ENCODE measurements at regions not wholly inside any gene's neighbourhood (a gene's known extent, or its start where the extent isn't known, plus 50 kb on each side); places are given as distances from the start of the nearest gene placed in this dataset.
A peak's percentile ranks its signal among the peaks of the same experiment; 100 is the strongest.

DNA sequence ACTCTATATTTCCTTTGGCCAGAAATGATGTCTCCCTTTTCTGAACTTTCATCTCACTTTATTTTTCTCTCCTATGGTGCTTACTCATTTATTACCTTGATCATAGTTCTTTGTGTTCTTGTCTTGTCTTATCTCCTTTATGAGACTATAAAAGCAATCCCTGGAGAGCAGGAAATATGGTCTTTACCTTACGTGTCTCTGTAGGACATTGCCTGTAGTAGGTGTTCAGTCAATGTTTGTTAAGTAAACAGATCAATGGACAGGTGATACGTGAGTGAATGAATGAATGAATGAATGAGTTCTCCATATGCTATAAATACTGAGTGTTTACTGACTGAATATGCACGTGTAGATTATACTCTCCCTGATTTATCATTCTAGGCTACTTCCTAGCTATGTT lies 193.7 kb upstream of the HMGA2 start:
- no peak for DNase-seq

DNA sequence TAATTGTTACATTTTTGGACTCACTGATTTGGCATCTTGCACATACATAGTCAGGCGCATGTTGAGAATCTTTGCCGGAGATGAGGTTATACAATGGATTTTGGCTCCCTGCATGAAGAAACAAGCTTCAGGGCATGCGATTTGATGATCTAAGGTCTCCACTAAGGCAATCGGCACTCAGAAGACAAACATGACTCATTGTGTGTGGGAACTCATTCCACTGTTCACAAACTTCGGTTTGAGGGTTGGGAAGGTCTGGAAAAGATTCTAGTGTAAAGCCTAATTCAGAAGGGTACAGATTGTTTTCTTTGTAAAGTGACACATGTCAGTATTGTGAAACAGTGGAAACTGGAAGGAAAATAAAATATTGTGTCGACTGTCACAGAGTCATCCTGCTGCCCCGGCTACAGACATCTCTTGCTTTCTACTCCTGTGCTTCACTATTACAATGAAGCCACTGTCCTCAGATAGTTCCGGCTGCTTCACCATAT lies 192.6 kb upstream of the HMGA2 start:
- DNase-seq, result peak; percentile 89

DNA sequence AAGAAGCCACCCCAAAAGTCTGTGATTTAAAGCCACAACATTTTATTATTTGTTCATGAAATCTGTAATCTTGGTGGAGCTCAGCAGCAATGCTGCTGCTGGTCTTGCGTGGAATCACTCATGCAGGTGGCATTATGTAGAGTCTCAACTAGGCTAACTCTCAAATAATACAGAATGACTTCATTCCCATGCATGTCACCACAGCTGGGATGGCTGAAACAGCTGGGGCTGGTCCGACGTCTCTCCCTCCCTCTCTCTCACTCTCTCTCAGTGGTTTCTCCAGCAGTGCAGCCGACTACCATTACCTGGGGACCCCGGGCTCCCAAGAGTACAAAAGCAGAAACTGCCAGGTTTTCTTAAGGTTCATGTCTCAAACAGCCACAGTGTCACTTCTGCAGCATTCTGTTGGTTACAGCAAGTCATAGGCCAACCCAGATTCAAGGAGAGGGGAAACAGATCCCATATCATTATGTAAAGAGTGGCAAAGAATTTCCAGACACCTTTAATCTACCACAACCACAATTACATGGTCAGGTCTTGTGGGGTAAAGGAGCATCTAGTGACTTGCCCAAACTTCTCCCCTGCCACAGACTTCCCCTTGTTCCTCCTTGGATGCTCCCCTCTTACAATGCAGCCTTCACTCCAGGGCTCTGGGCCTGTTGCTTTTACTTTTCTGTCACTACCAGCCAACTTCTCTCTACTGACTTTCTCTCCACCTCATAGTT lies 192.0 kb upstream of the HMGA2 start:
- peak; percentile 73 for DNase-seq

DNA sequence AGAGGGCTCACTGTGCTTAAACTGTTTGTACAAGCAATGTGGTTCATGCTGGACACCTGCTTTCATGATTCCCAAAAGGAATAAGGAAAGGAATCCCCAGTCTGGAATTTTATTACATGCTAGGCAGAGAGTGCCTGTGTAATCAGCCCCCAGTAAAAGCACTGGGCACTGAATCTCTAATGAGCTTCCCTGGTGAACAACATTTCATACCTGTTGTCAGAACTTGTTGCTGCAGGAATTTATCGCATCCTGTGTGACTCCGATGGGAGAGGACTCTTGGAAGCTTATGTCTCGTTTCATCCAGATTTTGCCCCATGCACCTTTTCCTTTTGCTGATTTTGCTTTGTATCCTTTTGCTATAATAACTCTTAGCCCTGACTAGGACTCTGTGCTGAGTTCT lies 190.2 kb upstream of the HMGA2 start:
- DNase-seq, result no peak

DNA sequence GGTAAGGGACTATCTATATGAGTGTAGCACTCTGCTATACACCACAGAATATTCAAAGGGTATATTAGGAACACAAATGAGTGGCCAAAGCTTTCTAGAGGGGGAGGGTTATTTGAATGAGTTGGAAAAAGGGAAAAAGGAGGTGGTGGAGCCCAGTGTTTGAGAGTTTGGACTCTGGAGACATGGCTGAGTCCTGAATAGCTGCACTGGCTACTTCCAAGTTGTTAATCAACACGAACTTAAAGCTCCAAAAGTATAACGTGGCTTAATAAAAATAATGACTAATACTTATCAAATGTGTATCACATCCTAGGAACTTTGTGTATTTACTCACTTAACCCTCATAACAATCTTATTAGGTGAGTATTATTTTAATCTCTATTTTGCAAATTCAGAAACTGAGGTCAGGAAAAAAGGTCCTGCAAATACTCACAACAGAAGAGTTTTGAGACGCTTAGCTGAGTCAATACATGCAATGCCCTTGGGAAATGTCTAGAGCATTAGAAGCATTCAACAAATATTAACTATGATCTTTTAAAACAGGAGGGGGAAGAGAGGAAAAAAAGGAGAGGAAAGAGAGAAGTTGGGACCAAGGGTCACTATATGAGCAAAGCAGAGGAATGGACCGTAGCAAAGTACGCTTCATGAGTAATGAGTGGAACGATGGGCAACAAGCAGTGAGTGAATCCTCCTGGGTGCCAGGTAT lies 189.5 kb upstream of the HMGA2 start:
- no peak for DNase-seq

DNA sequence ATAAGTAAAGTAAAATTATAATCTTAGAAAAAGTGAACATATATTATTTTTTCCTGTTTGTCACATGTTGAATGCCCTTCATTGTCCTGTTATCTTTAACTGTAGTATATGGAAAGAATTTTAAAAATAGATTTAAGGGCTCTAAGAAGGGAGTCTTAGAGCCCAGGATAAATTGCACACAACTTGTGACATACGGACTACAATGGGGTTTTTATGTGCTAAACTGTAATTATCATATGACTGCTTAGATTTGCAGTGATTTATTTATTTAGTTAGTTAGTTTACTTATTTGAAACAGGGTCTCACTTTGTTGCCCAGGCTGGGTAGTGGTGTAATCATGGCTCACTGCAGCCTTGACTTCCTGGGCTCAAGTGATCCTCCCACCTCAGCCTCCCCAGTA lies 187.8 kb upstream of the HMGA2 start:
- no peak for DNase-seq

DNA sequence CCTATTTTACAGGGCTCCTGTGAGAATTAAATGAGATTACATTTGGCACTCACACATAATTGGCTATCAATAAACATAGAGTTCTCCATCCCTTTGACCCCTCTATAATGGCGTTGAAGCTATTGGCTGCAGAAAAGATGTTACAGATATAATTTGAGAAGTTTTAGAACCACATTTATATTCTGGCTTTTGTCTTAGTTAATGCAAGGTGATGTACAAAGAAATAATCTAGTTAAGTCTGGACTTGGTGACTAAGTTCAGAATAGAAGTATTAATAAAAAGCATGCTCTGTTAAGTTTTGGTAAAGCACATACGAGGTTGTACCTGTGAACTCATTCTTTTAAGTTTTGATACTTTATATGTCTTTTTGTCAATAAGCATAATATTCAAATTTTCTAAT lies 187.1 kb upstream of the HMGA2 start:
- no peak for DNase-seq

DNA sequence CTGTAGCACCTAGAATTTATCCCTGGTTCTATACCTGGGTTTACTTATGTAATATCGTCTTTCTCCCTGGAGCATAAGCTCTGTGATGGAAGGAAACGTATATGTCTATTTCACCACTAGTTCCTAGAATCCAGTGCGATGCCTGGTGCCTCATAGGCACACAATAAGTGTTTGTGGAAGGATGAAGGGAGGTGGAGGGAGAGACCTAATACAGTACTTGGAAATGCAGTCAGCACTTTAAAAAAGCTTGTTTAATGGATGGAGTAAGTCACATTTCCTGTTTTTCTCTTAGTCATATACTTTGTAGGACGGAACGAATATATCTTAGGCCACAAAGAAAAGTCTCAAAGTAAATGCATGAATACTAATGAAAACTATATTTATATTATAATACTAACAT lies 186.5 kb upstream of the HMGA2 start:
- DNase-seq, result no peak

DNA sequence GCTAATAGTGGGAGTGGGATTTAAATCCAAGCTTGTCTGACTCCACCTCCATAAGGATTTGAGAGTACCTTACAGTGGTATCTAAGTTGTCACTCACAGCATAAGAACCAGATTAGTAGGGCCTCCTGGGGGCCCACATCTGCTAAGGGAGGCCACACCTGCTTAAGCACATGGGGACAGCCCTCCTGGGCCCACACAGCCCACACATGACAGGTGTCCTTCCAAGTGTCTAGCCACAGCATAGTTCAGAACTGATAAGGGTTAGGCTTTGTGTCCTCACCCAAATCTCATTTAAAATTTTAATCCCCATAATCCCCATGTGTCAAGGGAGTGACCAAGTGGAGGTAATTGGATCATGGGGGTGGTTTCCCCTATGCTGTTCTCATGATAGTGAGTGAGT lies 186.0 kb upstream of the HMGA2 start:
- no peak for DNase-seq

DNA sequence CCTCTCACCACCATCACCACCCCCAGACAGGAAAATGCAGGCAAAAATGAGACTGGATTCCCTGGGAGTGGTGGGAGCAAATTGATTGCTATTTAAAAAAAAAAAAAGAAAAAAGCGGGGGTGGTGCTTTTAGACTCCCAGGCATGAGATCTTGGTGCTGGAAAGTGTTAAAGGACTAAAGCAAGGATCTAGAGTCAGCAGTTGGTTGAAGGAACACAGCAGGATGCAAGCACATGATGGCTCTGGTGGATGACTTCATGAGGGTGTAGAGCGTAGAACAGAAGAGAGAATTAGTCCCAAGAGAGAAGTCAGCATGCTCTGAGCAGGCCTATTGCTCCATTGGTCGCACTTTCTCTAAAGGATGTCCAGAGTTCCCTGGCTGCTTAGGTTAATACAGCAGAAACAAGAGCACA lies 183.8 kb upstream of the HMGA2 start:
- no peak for DNase-seq

DNA sequence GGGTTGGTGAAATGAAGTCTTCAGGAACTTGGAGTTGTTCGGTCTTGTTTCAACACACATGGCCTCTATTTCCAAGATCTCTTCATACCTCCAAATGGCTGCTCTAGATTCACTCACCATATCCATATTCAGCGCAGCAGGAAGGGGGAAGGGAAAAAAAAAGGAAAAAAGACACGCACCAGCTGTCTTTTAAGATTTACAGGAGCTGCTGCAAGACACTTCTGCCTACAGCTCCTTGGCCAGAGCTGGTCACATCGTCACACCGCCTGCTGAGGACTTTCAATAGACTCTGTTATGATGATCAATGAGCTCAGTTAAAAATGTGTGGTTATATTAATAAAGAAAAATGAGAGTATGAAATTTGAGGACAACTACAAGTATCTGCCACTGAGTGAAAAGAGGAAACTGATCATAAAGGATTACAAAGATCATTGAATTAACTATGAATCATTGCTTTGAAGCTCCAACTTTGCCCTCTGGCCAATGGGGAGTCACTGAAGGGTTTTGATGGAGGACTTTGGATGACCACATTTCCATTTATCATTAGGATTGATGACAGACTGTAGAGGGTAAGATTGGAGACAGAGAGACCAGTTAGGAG lies 182.1 kb upstream of the HMGA2 start:
- DNase-seq, result no peak

DNA sequence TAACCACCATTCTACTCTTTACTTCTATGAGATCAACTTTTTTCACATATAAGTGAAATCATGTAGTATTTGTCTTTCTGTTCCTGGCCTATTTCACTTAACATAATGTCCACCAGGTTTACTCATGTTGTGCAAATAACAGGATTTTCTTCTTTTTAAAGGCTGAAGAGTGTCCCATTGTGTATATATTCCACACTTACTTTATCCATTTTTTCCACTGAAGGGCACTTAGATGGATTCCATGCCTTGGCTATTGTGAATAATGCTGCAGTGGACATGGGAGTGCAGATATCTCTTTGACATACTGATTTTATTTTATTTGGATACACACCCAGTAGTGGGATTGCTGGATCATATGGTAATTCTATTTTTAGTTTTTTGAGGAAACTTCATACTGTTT lies 181.1 kb upstream of the HMGA2 start:
- no peak for DNase-seq

DNA sequence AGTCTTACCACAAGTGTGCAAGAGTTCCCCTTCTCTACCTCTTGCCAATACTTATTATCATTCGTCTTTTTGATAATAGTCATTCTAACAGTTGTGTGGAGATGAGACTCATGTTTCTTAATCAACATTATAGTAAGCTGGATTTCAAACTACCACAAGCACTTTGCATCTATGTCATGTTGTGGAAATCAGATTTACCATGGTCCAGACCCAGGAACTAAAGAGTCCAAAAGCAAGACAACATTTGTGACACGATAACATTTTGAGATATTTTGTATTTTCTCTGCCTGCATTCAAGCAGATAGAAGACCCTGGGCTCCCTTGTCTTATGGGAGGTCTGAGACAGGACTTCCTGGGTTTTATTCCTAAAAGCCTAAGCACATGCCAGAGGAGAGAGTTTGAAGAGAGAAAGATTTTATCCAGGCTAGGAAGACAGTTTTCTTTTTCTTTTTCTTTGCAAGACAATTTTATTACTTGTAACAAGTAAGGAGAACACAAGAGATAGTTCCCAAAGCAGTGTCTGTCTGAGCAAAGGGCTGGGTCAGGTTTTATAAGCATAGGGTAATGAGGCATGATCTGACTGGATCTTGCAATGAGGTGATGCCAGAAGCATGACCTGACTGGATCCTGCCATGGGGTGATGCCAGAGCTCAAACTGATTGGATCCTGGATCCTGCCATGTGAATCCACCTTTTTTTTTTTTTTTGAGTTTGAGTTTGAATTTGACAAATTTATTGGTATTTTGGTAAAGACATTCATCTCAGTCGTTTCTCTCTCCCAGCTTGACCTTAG lies 180.5 kb upstream of the HMGA2 start:
- DNase-seq, result no peak

DNA sequence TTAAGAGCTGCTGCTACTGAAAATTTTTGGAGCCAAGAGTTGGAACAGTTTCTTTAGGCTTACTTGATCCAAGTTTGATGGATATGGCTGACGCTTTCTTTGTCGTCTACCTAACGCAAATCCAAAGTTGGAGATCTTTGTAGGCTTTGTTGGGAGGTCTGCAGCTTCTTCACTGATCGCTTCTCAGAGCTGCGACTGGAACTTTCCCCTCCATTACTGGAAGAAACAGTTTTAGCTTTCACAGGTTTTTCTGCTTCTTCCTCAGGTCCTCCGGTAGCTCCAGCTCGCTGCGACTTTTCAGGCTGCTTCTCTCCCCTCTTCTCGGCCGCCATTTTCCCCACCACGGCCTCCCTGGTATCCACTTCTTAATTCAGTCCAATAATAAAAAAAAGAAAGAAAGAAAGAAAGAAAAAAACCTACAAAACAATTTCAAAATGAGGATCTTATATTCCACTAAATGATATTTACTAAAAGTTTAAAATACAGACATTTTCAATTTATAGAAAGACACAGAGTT lies 178.1 kb upstream of the HMGA2 start:
- DNase-seq, result no peak

DNA sequence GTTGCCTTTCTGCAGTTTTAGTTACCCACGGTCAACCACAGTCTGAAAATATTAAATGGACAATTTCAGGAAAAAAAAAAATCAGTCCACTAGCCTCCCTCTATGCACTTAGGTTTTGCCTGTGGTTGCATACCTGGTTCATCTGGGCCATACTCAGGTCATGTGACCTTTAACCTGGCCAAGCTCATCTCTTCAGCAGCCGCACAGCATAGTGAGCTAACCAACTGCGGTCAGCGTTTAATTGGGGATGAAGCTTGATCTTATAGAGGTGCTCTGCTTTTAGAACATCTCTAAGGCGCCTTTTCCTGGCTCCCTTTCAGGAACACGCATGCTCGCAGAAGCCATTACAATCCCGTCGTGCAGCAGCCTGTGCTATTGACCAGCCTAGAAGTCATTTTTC lies 177.2 kb upstream of the HMGA2 start:
- no peak for DNase-seq

DNA sequence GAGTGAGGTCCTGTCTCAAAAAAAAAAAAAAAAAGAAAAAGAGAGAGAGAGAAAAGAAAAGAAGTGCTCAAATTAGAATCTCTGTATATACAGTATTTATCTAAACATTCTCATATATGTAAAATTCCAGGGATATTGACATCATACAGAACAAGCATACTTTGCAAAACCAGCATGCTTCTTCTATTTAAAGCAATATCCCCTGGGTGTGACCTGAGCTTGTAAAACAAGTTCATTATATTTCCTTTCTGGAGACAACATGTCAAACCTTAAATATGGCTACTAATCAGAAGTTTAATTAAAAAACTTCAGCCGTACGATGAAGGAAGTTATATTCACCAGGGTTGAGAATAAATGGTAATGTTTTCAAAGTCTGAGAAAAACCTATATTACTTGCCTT lies 175.8 kb upstream of the HMGA2 start:
- no peak for DNase-seq

DNA sequence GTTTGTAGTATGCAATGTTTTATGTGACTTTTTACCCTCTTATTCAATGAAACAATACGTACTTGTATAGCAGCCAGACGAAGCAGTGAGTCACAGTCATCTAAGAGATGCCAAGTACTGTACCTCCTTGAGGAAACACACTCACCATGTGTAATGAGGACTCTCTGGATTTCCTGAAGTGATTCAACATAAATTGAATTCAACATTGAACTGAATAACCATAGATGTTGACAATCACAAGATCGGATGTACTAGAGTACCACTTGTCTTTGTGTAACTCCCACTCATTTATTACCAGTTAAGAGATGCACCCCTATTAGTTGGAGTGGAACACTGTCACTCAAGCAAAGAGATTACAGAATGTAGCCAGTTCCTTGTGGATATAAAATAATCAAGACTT lies 175.2 kb upstream of the HMGA2 start:
- no peak for DNase-seq

DNA sequence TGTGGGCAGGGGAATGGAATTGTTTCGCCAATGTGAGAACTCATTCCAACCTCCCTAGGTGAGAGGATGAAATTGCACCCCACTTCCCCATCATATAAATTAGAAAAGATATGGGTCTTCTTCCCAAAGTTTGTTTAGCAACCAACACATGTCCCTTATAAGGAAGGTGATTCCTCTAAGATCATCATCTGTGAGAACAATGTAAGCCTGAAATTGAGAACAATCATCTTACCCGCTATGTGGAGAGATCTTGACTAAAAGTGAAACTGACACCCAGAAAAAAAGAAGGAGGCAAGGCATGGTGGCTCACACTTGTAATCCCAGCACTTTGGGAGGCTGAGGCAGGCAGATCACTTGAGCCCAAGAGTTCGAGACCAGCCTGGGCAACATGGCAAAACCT lies 173.2 kb upstream of the HMGA2 start:
- no peak for DNase-seq

DNA sequence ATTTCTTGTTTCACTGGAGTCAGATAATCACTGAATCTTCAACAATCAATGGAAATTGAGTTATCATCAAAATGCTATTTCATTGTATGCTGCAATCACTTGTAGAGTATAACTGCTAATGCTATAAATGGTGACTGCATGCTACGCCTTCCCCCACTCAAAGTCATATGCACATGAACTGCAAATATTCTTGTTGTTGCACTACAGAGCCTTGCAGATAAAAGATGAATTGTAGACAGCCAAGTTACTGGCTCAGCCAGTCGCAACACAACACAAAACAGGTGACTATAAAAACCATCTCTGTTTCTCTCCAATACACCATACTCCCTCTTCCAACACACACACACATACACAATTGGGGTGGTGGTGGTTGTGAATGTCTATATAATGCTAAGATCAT lies 171.0 kb upstream of the HMGA2 start:
- DNase-seq, result no peak

DNA sequence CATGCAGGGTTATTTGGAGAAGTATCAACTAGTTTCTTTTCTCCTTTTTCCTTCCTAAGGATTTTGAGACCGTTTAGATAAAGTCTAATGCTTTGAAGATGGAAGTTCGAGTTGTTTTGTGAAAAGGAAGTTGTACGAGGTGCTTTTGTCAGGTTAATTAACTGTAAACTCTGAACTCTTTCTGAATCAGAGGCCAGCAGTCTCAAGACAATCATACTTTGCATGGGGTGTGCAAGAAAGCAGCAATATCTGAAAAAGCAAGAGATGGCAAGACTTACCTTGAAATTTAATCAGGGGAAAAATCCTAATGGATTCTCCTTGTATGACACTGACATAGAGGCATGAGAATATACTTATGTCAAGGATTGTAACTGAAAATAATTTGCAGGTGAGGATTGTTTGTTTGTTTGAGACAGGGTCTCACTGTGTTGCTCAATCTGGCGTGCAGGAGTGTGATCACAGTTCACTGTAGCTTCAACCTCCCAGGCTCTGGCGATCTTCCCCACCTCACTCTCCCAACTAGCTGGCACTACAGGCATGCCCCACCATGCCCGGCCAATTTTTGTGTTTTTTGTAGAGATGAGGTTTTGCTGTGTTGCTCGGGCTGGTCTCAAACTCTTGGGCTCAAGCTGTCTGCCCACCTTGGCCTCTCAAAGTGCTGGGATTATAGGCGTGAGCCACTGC lies 170.2 kb upstream of the HMGA2 start:
- no peak for DNase-seq

DNA sequence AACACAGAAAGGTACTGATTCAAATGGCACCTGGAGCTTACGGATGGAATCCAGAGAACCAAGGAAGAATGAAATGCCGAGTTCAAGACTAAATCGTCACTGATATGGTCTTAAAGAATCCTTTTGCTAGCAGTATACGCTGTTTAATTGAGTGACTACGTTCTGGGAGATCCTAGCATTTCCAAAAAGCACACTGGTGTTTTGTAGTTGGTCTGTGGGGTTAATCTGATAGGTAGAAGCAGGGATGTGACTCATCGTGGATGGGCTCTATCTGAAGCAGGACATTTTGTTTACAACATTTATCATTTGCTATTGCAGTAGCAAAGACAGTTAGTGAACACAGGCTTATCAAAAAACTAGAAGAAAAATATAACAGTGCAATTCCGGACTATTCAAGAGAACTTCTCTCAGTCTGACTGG lies 169.2 kb upstream of the HMGA2 start:
- DNase-seq, result no peak

DNA sequence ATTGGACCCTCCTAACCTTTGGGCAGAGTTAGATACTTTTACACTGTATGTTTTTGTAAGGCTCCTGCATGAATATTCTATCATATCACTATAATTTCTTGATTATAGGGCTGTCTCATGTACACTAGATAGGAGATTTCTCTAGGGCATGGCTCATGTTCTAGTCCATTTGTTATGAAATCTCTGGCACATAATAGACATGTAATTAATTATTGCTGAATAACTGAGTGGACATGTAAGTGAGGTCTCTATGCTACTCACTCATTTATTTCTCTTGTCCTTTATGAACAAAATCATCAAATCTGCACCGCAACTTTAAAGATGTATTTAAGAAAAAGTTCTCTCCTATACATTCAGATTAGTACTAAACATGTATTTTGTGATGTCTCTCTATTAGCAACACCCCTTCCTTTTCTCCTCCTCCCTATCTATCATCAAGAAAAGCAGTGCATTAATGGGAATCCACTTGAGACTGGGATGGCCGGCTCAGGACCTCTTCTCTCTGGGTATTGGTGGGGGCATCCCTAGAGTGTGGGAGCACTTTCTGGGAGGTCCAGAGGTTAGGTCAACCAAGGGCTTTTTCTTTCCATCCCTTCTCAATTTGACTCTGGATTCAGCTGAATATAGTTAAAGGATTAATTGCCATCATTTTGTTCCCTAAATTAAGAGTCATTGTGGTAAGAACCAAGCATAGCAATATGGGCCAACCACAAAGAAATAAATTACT lies 168.0 kb upstream of the HMGA2 start:
- DNase-seq, result no peak

All from islet precursor cell (in vitro differentiated cells).